K562 (cell line): ENCODE measurements at regions not wholly inside any gene's neighbourhood (a gene's known extent, or its start where the extent isn't known, plus 50 kb on each side); places are given as distances from the start of the nearest gene placed in this dataset.

Experiments used
- CHAMP1 ChIP-seq: fragments of 450-650 bp; IDR thresholded peaks from 2 replicates; pipeline ENCODE4 v1.6.1; 2016; ENCODE audit warnings: mild to moderate bottlenecking
- ESRRA ChIP-seq: fragments of 450-650 bp; IDR thresholded peaks from 2 replicates; pipeline ENCODE4 v1.6.1; 2014; ENCODE audit warnings: low read depth, mild to moderate bottlenecking, moderate library complexity, borderline replicate concordance
- KDM5B ChIP-seq: fragments of 200-600 bp; sonication (generic); IDR thresholded peaks from 2 replicates; pipeline ENCODE4 v1.6.1; 2012; ENCODE audit warnings: low read depth, mild to moderate bottlenecking, moderate library complexity, low read length, control low read depth, inconsistent platforms; ENCODE audit not compliant: insufficient replicate concordance
- KLF1 ChIP-seq: fragments of 450-650 bp; IDR thresholded peaks from 2 replicates; pipeline ENCODE4 v1.6.1; 2016; ENCODE audit warnings: missing genetic modification characterization, missing compliant biosample characterization
- MCM3 ChIP-seq: fragments of 450-650 bp; IDR thresholded peaks from 2 replicates; pipeline ENCODE4 v1.6.1; 2016
- MYBL2 ChIP-seq, 2 experiments: fragments of 450-650 bp in 1 of 2; sonication (generic) in 1 of 2; formaldehyde crosslinking in 1 of 2; IDR thresholded peaks; 2 replicates each; pipeline versions ENCODE4 v1.6.1 to v1.8.1; 2017 to 2022; ENCODE audit warnings: borderline replicate concordance in 1 of 2, inconsistent platforms in 1 of 2, low read depth in 1 of 2, mild to moderate bottlenecking in 1 of 2, missing genetic modification reagents in 1 of 2, moderate library complexity in 1 of 2
- PTTG1 ChIP-seq: fragments of 450-650 bp; IDR thresholded peaks from 2 replicates; pipeline ENCODE4 v1.6.1; 2016; ENCODE audit warnings: low read depth, mild to moderate bottlenecking, missing genetic modification characterization, missing compliant biosample characterization
- RAD51 ChIP-seq: fragments of 450-650 bp; IDR thresholded peaks from 2 replicates; pipeline ENCODE4 v1.7.1; 2016; ENCODE audit warnings: low read depth, mild to moderate bottlenecking, borderline replicate concordance
- SIN3B ChIP-seq: fragments of 450-650 bp; IDR thresholded peaks from 2 replicates; pipeline ENCODE4 v1.6.1; 2017; ENCODE audit warnings: low read depth, mild to moderate bottlenecking, moderate library complexity
- SMARCA4 ChIP-seq: fragments of 450-650 bp; IDR thresholded peaks from 2 replicates; pipeline ENCODE4 v1.6.1; 2016
- SREBF1 ChIP-seq: fragments of 150-350 bp; IDR thresholded peaks from 2 replicates; pipeline ENCODE4 v1.6.1; 2014; ENCODE audit warnings: antibody characterized with exemption, low read depth, low read length, borderline replicate concordance
- TAF9B ChIP-seq: fragments of 450-650 bp; IDR thresholded peaks from 2 replicates; pipeline ENCODE4 v1.6.1; 2018; ENCODE audit warnings: mild to moderate bottlenecking; ENCODE audit not compliant: partially characterized antibody
- ZNF165 ChIP-seq: fragments of 250-450 bp; sonication (Bioruptor Pico); IDR thresholded peaks from 2 replicates; pipeline ENCODE4 v1.4.0; 2020; ENCODE audit warnings: borderline replicate concordance
- ZNF232 ChIP-seq: sonication (generic); formaldehyde crosslinking; IDR thresholded peaks from 2 replicates; pipeline ENCODE4 v1.8.0; 2022; ENCODE audit warnings: mild to moderate bottlenecking, missing genetic modification reagents
- ZNF354B ChIP-seq: fragments of 250-450 bp; sonication (Bioruptor Pico); IDR thresholded peaks from 2 replicates; pipeline ENCODE4 v1.4.0; 2020
- TF ChIP-seq, protein P1 (sequence below): fragments of 250-450 bp; sonication (Bioruptor Pico); IDR thresholded peaks from 2 replicates; pipeline ENCODE4 v1.4.0; 2020; ENCODE audit warnings: mild to moderate bottlenecking
- TF ChIP-seq, protein P2 (sequence below): fragments of 450-650 bp; IDR thresholded peaks from 2 replicates; pipeline ENCODE4 v1.6.1; 2016; ENCODE audit warnings: antibody characterized with exemption
- TF ChIP-seq, protein P3 (sequence below): sonication (generic); formaldehyde crosslinking; IDR thresholded peaks from 2 replicates; pipeline ENCODE4 v1.8.0; 2022; ENCODE audit warnings: mild to moderate bottlenecking, missing genetic modification reagents

DNA sequence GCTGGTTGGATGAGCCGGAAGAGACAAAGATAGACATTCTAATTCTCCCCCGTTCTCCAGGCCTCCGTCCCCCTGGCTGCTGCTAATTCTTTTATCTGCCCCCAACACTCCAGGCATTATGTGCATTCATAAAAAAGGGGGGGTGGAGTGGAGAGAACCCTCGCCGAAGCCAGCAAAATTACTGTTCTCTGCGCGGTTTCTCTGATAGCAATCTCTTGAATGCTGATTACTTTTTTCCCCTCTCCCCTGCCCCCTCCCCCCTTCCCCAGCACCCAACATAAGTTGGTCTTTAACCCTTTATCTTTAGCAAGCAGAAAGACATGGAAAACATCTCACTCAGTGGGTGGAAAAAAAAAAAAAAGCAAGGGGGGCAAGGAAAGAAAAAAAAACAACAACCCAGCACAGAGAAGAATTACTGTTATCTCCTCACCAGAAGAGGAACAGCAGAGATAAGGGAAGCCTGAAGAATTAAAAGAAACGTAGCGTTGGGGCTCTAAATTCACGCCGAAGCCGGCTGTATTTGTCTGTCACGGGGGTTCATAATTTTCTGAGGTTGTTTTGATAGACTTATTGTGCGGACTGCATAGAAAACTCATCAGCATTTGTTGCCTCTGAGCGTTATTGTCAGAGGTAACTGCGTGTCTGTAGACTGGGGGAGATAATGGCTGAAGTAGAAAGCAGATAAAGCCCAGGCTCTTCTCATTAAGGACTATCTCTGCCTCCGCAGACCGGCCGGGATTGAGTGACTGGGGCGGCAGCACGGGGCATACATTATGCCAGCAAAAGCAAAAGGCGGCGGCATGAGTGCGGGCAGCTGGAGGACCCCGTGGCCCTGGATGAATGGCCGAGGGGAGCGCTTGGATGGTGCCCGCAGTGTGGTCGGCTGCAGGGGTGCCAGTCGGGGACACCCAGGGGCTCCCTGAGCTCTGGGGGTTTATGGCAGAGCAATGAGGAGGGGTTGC lies 126.9 kb downstream of the MRM1 start (continued):
- TF ChIP-seq, protein P1, sequence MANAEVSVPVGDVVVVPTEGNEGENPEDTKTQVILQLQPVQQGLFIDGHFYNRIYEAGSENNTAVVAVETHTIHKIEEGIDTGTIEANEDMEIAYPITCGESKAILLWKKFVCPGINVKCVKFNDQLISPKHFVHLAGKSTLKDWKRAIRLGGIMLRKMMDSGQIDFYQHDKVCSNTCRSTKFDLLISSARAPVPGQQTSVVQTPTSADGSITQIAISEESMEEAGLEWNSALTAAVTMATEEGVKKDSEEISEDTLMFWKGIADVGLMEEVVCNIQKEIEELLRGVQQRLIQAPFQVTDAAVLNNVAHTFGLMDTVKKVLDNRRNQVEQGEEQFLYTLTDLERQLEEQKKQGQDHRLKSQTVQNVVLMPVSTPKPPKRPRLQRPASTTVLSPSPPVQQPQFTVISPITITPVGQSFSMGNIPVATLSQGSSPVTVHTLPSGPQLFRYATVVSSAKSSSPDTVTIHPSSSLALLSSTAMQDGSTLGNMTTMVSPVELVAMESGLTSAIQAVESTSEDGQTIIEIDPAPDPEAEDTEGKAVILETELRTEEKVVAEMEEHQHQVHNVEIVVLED, result no peak
- TF ChIP-seq MCM3, result no peak
- TF ChIP-seq, protein P2, sequence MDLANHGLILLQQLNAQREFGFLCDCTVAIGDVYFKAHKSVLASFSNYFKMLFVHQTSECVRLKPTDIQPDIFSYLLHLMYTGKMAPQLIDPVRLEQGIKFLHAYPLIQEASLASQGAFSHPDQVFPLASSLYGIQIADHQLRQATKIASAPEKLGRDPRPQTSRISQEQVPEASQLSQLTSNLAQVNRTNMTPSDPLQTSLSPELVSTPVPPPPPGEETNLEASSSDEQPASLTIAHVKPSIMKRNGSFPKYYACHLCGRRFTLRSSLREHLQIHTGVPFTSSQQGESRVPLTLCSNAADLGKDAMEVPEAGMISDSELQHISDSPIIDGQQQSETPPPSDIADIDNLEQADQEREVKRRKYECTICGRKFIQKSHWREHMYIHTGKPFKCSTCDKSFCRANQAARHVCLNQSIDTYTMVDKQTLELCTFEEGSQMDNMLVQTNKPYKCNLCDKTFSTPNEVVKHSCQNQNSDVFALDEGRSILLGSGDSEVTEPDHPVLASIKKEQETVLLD, result peak; percentile 77; the same call in 1 of the 2 replicates
- no peak for TF ChIP-seq CHAMP1
- TF ChIP-seq MYBL2 (IDR thresholded peaks at IDR 0.05; ENCODE audit: low read depth), result no peak
- TF ChIP-seq MYBL2 (CRISPR knock-in tag; IDR thresholded peaks at IDR 0.05; ENCODE audit: borderline replicate concordance), result no peak
- TF ChIP-seq, protein P3, sequence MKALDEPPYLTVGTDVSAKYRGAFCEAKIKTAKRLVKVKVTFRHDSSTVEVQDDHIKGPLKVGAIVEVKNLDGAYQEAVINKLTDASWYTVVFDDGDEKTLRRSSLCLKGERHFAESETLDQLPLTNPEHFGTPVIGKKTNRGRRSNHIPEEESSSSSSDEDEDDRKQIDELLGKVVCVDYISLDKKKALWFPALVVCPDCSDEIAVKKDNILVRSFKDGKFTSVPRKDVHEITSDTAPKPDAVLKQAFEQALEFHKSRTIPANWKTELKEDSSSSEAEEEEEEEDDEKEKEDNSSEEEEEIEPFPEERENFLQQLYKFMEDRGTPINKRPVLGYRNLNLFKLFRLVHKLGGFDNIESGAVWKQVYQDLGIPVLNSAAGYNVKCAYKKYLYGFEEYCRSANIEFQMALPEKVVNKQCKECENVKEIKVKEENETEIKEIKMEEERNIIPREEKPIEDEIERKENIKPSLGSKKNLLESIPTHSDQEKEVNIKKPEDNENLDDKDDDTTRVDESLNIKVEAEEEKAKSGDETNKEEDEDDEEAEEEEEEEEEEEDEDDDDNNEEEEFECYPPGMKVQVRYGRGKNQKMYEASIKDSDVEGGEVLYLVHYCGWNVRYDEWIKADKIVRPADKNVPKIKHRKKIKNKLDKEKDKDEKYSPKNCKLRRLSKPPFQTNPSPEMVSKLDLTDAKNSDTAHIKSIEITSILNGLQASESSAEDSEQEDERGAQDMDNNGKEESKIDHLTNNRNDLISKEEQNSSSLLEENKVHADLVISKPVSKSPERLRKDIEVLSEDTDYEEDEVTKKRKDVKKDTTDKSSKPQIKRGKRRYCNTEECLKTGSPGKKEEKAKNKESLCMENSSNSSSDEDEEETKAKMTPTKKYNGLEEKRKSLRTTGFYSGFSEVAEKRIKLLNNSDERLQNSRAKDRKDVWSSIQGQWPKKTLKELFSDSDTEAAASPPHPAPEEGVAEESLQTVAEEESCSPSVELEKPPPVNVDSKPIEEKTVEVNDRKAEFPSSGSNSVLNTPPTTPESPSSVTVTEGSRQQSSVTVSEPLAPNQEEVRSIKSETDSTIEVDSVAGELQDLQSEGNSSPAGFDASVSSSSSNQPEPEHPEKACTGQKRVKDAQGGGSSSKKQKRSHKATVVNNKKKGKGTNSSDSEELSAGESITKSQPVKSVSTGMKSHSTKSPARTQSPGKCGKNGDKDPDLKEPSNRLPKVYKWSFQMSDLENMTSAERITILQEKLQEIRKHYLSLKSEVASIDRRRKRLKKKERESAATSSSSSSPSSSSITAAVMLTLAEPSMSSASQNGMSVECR (CRISPR knock-in tag), result no peak
- TF ChIP-seq TAF9B, result no peak
- no peak for TF ChIP-seq KLF1
- TF ChIP-seq KDM5B, result no peak
- no peak for TF ChIP-seq RAD51
- no peak for TF ChIP-seq SREBF1
- no peak for TF ChIP-seq ZNF232
- TF ChIP-seq ZNF354B, result no peak
- no peak for TF ChIP-seq PTTG1 (tag)
- peak; percentile 96 for TF ChIP-seq SMARCA4
- TF ChIP-seq SIN3B, result no peak
- TF ChIP-seq ESRRA, result no peak
- TF ChIP-seq ZNF165 (CRISPR knock-in tag), result no peak
